ENCODE measurements at regions not wholly inside any gene's neighbourhood (a gene's known extent, or its start where the extent isn't known, plus 50 kb on each side); places are given as distances from the start of the nearest gene placed in this dataset.

GRCh38 chr17:71959154-71959553 is 161.7 kb upstream of the SOX9 start:
- Histone ChIP-seq H4K20me1 (replicated peaks; ENCODE audit: insufficient read depth) (no peaks in the 10 kb centered on the region), H3K4me1 (ENCODE audit: insufficient read depth) (no peaks in the 10 kb centered on the region), H2AFZ (no peak overlapping the region), H3F3A (replicated peaks; ENCODE audit: low read depth) (no peaks in the 10 kb centered on the region), H3K4me2 (no peak overlapping the region), H3K27ac (ENCODE audit: low read depth) (no peak overlapping the region), H3K36me3 (ENCODE audit: insufficient read depth) (no peaks in the 10 kb centered on the region), H3K79me2 (replicated peaks; ENCODE audit: insufficient read depth) (no peaks in the 10 kb centered on the region), H3K4me3 (no peak overlapping the region), H3K27me3 (ENCODE audit: insufficient read depth) (no peaks in the 10 kb centered on the region), H3K9me2 (ENCODE audit: insufficient read depth) (no peaks in the 10 kb centered on the region; the same call in 1 of the 2 replicates)
- H3K9me3 Mint-ChIP-seq: peaks cover 3% of the 10 kb centered on the region; the same call in 2 of the 3 replicates
- no peak overlapping the region for H3K4me3 Mint-ChIP-seq
- no peaks in the 10 kb centered on the region for H3K36me3 Mint-ChIP-seq (ENCODE audit: low read depth)
- DNase-seq (ENCODE audit: low spot score) (peak; percentile 17), ATAC-seq (no peak)
- TF ChIP-seq STAT1 (IDR thresholded peaks at IDR 0.05; ENCODE audit: unreplicated experiment): no peak
- no peak for TF ChIP-seq EZH2 (IDR thresholded peaks at IDR 0.05; ENCODE audit: low read depth, unreplicated experiment)
- TF ChIP-seq, protein P1, sequence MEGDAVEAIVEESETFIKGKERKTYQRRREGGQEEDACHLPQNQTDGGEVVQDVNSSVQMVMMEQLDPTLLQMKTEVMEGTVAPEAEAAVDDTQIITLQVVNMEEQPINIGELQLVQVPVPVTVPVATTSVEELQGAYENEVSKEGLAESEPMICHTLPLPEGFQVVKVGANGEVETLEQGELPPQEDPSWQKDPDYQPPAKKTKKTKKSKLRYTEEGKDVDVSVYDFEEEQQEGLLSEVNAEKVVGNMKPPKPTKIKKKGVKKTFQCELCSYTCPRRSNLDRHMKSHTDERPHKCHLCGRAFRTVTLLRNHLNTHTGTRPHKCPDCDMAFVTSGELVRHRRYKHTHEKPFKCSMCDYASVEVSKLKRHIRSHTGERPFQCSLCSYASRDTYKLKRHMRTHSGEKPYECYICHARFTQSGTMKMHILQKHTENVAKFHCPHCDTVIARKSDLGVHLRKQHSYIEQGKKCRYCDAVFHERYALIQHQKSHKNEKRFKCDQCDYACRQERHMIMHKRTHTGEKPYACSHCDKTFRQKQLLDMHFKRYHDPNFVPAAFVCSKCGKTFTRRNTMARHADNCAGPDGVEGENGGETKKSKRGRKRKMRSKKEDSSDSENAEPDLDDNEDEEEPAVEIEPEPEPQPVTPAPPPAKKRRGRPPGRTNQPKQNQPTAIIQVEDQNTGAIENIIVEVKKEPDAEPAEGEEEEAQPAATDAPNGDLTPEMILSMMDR (conservative IDR thresholded peaks at IDR 0.05; ENCODE audit: low read depth in 2 of 2): peak; percentile 54 to 70
- H3K27ac Mint-ChIP-seq: no peak overlapping the region
- H3K4me1 Mint-ChIP-seq: no peaks in the 10 kb centered on the region
- H3K27me3 Mint-ChIP-seq (ENCODE audit: insufficient read depth, low read depth, poor library complexity): peaks cover 2% of the 10 kb centered on the region

GRCh38 chr17:71963351-71963750 is 157.5 kb upstream of the SOX9 start:
- no peak overlapping the region for H3K27ac Mint-ChIP-seq
- peaks cover 3% of the 10 kb centered on the region; the same call in 1 of the 3 replicates for H3K9me3 Mint-ChIP-seq
- no peaks in the 10 kb centered on the region for H3F3A ChIP-seq (replicated peaks; ENCODE audit: low read depth)
- peaks cover 5% of the 10 kb centered on the region; the same call in 1 of the 2 replicates for H3K4me1 ChIP-seq (ENCODE audit: insufficient read depth)
- H3K27me3 ChIP-seq (ENCODE audit: insufficient read depth): no peaks in the 10 kb centered on the region
- H3K9me2 ChIP-seq (ENCODE audit: insufficient read depth): no peaks in the 10 kb centered on the region
- no peaks in the 10 kb centered on the region; the same call in 2 of the 3 replicates for H3K4me1 Mint-ChIP-seq
- no peaks in the 10 kb centered on the region for H3K27me3 Mint-ChIP-seq (ENCODE audit: insufficient read depth, low read depth, poor library complexity)
- no peaks in the 10 kb centered on the region for H4K20me1 ChIP-seq (replicated peaks; ENCODE audit: insufficient read depth)
- no peak for TF ChIP-seq ZNF331 (CRISPR knock-in tag; IDR thresholded peaks at IDR 0.05; ENCODE audit: low read depth)
- TF ChIP-seq EZH2 (IDR thresholded peaks at IDR 0.05; ENCODE audit: low read depth, unreplicated experiment): no peak
- TF ChIP-seq EZH2phosphoT487 (IDR thresholded peaks at IDR 0.05; ENCODE audit: unreplicated experiment): no peak
- TF ChIP-seq CREB1 (CRISPR knock-in tag; IDR thresholded peaks at IDR 0.05; ENCODE audit: low read depth): no peak
- TF ChIP-seq, protein P1 (conservative IDR thresholded peaks at IDR 0.05; ENCODE audit: low read depth in 2 of 2): peak in 1 of 2 experiments; percentile 27; a peak in 1 of 4 replicates
- no peak for DNase-seq (ENCODE audit: low spot score)
- H3K79me2 ChIP-seq (replicated peaks; ENCODE audit: insufficient read depth): no peaks in the 10 kb centered on the region
- H3K4me3 Mint-ChIP-seq: no peak overlapping the region
- no peaks in the 10 kb centered on the region for H3K36me3 Mint-ChIP-seq (ENCODE audit: low read depth)
- no peak for ATAC-seq
- H2AFZ ChIP-seq: no peak overlapping the region
- H3K27ac ChIP-seq (ENCODE audit: low read depth): no peak overlapping the region
- H3K4me3 ChIP-seq: no peak overlapping the region
- no peaks in the 10 kb centered on the region for H3K36me3 ChIP-seq (ENCODE audit: insufficient read depth)
- H3K4me2 ChIP-seq: no peak overlapping the region

Measured in GM23338 (cell line).